Omental fat pad (tissue), 3 donors: ENCODE measurements at regions not wholly inside any gene's neighbourhood (a gene's known extent, or its start where the extent isn't known, plus 50 kb on each side); places are given as distances from the start of the nearest gene placed in this dataset.

Experiments
- ATAC-seq: fragments of 150-250 bp; one replicate; pipeline ENCODE4 v1.9.1; 2016; ENCODE audit warnings: mild to moderate bottlenecking, moderate library complexity; ENCODE audit not compliant: low FRiP score
- DNase-seq: peaks from one replicate; pipeline ENCODE4 v3.0.0-alpha.2; 2019; ENCODE audit warnings: low spot score
- TF ChIP-seq, protein P1 (sequence below), 3 donors: fragments of 450-650 bp; IDR thresholded peaks; one replicate each; pipeline ENCODE4 v1.5.1; 2016 to 2017; ENCODE audit warnings: antibody characterized with exemption in 3 of 3, mild to moderate bottlenecking in 3 of 3, moderate library complexity in 2 of 3

- ATAC-seq (no peak), DNase-seq (no peak)
- TF ChIP-seq, protein P1, sequence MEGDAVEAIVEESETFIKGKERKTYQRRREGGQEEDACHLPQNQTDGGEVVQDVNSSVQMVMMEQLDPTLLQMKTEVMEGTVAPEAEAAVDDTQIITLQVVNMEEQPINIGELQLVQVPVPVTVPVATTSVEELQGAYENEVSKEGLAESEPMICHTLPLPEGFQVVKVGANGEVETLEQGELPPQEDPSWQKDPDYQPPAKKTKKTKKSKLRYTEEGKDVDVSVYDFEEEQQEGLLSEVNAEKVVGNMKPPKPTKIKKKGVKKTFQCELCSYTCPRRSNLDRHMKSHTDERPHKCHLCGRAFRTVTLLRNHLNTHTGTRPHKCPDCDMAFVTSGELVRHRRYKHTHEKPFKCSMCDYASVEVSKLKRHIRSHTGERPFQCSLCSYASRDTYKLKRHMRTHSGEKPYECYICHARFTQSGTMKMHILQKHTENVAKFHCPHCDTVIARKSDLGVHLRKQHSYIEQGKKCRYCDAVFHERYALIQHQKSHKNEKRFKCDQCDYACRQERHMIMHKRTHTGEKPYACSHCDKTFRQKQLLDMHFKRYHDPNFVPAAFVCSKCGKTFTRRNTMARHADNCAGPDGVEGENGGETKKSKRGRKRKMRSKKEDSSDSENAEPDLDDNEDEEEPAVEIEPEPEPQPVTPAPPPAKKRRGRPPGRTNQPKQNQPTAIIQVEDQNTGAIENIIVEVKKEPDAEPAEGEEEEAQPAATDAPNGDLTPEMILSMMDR (IDR thresholded peaks at IDR 0.05), result no peak
These were observed 568.6 kb downstream of the ETNK1 start for GRCh38 chr12:23193552-23193951.

DNA sequence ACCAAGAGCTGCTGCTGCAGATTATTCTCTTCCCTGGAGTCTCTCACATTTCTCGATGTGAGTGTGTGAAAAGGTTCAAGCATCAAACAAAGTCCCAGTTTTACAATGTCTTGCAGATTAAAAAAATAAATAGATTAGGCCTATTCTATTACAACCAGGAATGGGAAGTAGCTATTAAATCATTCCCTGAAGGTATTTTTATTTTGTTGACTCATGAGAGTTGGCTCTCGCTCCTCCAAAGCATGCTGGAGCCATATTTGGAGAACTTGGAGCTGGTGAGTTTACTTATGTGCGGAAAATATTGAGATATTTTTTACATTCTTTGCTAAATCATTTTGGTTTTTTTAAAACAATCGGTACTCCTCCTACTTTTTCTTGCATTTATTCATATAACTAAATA lies 572.3 kb downstream of the ETNK1 start:
- TF ChIP-seq, protein P1 (IDR thresholded peaks at IDR 0.05), result no peak
- ATAC-seq, result no peak
- no peak for DNase-seq

GRCh38 chr12:23202728-23203127 lies 577.8 kb downstream of the ETNK1 start:
- no peak for ATAC-seq

DNA sequence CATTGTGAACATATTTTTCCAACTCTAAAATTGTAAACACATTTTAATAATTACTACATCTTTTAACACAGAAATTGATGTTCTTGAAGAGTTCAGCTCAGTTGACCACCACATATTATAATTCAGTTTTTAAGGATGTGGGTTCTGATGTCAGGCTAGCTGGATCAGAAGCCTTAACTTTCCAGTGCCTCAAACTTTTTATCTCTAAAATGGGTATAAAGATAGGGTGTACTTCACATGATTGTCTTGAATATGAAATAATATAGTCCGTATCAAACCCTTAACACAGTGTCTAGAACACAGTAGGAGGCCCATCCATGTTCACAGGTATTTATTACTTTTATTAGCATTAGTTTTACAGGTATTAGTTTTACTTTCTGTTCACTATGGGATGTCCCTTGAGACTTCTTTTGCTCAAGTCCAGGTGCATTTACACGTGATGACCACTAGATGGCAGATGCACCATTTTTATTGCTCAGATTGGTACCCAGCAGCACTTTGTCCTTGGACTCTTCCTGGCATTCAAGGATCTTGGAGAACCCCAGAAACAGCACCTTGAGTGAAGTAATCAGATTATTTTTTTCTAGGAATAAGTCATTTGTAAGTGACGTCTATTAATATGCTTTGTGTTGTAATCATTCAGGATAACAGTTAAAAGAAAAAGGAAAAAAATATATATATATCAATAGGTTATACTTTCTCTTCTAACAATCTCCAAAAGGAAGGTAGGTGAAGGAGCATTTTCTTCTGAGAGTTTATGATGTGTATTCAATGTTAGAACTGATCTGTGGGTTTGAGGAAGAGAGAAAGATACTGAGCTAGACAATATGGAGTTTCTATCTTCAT lies 580.2 kb downstream of the ETNK1 start:
- DNase-seq (no peak), ATAC-seq (no peak)
- TF ChIP-seq, protein P1 (IDR thresholded peaks at IDR 0.05), result peak in 1 of 3 donors; percentile 44

More at GRCh38 chr12:23202728-23203127, 577.8 kb downstream of the ETNK1 start:
- no peak for DNase-seq
- TF ChIP-seq, protein P1 (IDR thresholded peaks at IDR 0.05), result no peak

DNA sequence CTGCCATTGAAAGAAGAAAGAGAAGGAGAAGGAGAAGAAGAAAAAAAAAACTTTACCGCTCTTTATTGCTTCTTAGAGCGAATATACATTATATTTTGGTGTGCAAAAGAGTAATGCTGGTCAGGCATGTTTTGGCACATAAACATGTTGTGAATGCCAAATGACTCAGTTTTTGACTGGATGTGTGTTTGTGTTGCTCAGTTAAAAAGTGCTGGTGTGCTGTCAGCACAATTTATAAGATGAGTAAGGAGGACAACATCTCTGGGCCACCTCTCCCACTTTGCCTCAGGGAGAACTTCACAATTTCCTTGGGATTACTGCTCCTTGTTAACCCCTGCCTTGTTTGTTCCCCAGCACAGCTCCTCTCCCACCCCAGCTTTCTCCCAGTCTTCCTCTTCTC lies 584.8 kb downstream of the ETNK1 start:
- TF ChIP-seq, protein P1 (IDR thresholded peaks at IDR 0.05), result no peak

GRCh38 chr12:23210573-23210972 lies 585.6 kb downstream of the ETNK1 start:
- no peak for DNase-seq
- TF ChIP-seq, protein P1 (IDR thresholded peaks at IDR 0.05), result no peak
- no peak for ATAC-seq

More for the DNA sequence above, 584.8 kb downstream of the ETNK1 start:
- ATAC-seq (no peak), DNase-seq (no peak)
